Muscle layer of colon (tissue), 2 donors: ENCODE measurements at regions not wholly inside any gene's neighbourhood (a gene's known extent, or its start where the extent isn't known, plus 50 kb on each side); places are given as distances from the start of the nearest gene placed in this dataset.

Experiments
- H3K27ac ChIP-seq: one replicate; pipeline ENCODE4 v1.7.0; 2013; ENCODE audit warnings: low read depth, mild to moderate bottlenecking, low read length, moderate library complexity
- H3K27me3 ChIP-seq, 2 donors: one replicate each; pipeline ENCODE4 v1.7.0; 2013; ENCODE audit warnings: low read length in 2 of 2, mild to moderate bottlenecking in 2 of 2; ENCODE audit not compliant: insufficient read depth in 2 of 2, control insufficient read depth in 1 of 2
- H3K36me3 ChIP-seq: one replicate; pipeline ENCODE4 v1.7.0; 2013; ENCODE audit warnings: mild to moderate bottlenecking, low read length; ENCODE audit not compliant: insufficient read depth
- H3K4me1 ChIP-seq: one replicate; pipeline ENCODE4 v1.7.0; 2013; ENCODE audit warnings: mild to moderate bottlenecking, low read length; ENCODE audit not compliant: insufficient read depth
- H3K4me3 ChIP-seq, 2 donors: one replicate each; pipeline ENCODE4 v1.7.0; 2013; ENCODE audit warnings: low read length in 2 of 2, low read depth in 1 of 2, mild to moderate bottlenecking in 1 of 2, moderate library complexity in 1 of 2
- H3K9ac ChIP-seq: one replicate; pipeline ENCODE4 v1.7.0; 2013; ENCODE audit warnings: low read length
- H3K9me3 ChIP-seq: one replicate; pipeline ENCODE4 v1.7.0; 2013; ENCODE audit warnings: mild to moderate bottlenecking, low read length
- donor health status: abdominal sarcoma.
- donor health status: Adenocarcinoma of cecum.

GRCh38 chr6:80553071-80553740 lies 446.7 kb downstream of the BCKDHB start:
- H3K36me3 ChIP-seq: no peaks in the 10 kb centered on the region
- H3K4me3 ChIP-seq: no peak overlapping the region
- H3K9ac ChIP-seq: no peak overlapping the region
- no peaks in the 10 kb centered on the region for H3K27me3 ChIP-seq
- H3K4me1 ChIP-seq: peaks cover 2% of the 10 kb centered on the region
- no peaks in the 10 kb centered on the region for H3K9me3 ChIP-seq
- no peak overlapping the region for H3K27ac ChIP-seq

- Histone ChIP-seq H3K9me3 (no peaks in the 10 kb centered on the region), H3K4me3 (no peak overlapping the region), H3K36me3 (no peaks in the 10 kb centered on the region), H3K27ac (no peak overlapping the region), H3K9ac (no peak overlapping the region), H3K4me1 (peaks cover 8% of the 10 kb centered on the region), H3K27me3 (no peaks in the 10 kb centered on the region)
Observed at GRCh38 chr6:80550748-80551147, 444.3 kb downstream of the BCKDHB start.

- no peaks in the 10 kb centered on the region for H3K9me3 ChIP-seq
- no peak overlapping the region for H3K9ac ChIP-seq
- H3K4me3 ChIP-seq: no peak overlapping the region
Observed at GRCh38 chr6:80550281-80550680, 443.8 kb downstream of the BCKDHB start.

GRCh38 chr6:80548532-80548931 lies 442.1 kb downstream of the BCKDHB start:
- Histone ChIP-seq H3K27me3 (no peaks in the 10 kb centered on the region), H3K9ac (no peak overlapping the region), H3K9me3 (no peaks in the 10 kb centered on the region), H3K36me3 (no peaks in the 10 kb centered on the region), H3K4me1 (peaks cover 8% of the 10 kb centered on the region), H3K27ac (no peak overlapping the region), H3K4me3 (no peak overlapping the region)

More at GRCh38 chr6:80550281-80550680, 443.8 kb downstream of the BCKDHB start:
- no peaks in the 10 kb centered on the region for H3K36me3 ChIP-seq
- H3K27ac ChIP-seq: no peak overlapping the region
- peaks cover 8% of the 10 kb centered on the region for H3K4me1 ChIP-seq
- H3K27me3 ChIP-seq: no peaks in the 10 kb centered on the region

GRCh38 chr6:80547827-80548226 lies 441.4 kb downstream of the BCKDHB start:
- H3K9ac ChIP-seq: no peak overlapping the region
- no peaks in the 10 kb centered on the region for H3K27me3 ChIP-seq
- H3K4me1 ChIP-seq: peaks cover 8% of the 10 kb centered on the region
- no peak overlapping the region for H3K4me3 ChIP-seq
- H3K27ac ChIP-seq: no peak overlapping the region
- H3K36me3 ChIP-seq: no peaks in the 10 kb centered on the region
- no peaks in the 10 kb centered on the region for H3K9me3 ChIP-seq

GRCh38 chr6:80544976-80545722 lies 438.7 kb downstream of the BCKDHB start:
- Histone ChIP-seq H3K4me1 (peaks cover 8% of the 10 kb centered on the region), H3K9me3 (no peaks in the 10 kb centered on the region), H3K27ac (no peak overlapping the region), H3K4me3 (no peak overlapping the region), H3K27me3 (no peaks in the 10 kb centered on the region), H3K9ac (no peak overlapping the region), H3K36me3 (no peaks in the 10 kb centered on the region)

- no peak overlapping the region for H3K27ac ChIP-seq
Observed at GRCh38 chr6:80544555-80544954, 438.1 kb downstream of the BCKDHB start.

GRCh38 chr6:80543598-80544222 lies 437.2 kb downstream of the BCKDHB start:
- Histone ChIP-seq H3K9me3 (no peaks in the 10 kb centered on the region), H3K9ac (no peak overlapping the region), H3K27me3 (no peaks in the 10 kb centered on the region), H3K4me3 (no peak overlapping the region), H3K4me1 (peaks cover 8% of the 10 kb centered on the region), H3K27ac (no peak overlapping the region), H3K36me3 (no peaks in the 10 kb centered on the region)

More at GRCh38 chr6:80544555-80544954, 438.1 kb downstream of the BCKDHB start:
- no peak overlapping the region for H3K9ac ChIP-seq
- no peaks in the 10 kb centered on the region for H3K9me3 ChIP-seq
- no peak overlapping the region for H3K4me3 ChIP-seq
- no peaks in the 10 kb centered on the region for H3K36me3 ChIP-seq
- H3K27me3 ChIP-seq: no peaks in the 10 kb centered on the region
- peaks cover 8% of the 10 kb centered on the region for H3K4me1 ChIP-seq

- no peaks in the 10 kb centered on the region for H3K36me3 ChIP-seq
Observed at GRCh38 chr6:80543151-80543550, 436.7 kb downstream of the BCKDHB start.

GRCh38 chr6:80541886-80542285 lies 435.4 kb downstream of the BCKDHB start:
- Histone ChIP-seq H3K27ac (no peak overlapping the region), H3K9me3 (no peaks in the 10 kb centered on the region), H3K27me3 (no peaks in the 10 kb centered on the region)

More at GRCh38 chr6:80543151-80543550, 436.7 kb downstream of the BCKDHB start:
- Histone ChIP-seq H3K27me3 (no peaks in the 10 kb centered on the region), H3K4me3 (no peak overlapping the region), H3K9ac (no peak overlapping the region), H3K4me1 (peaks cover 5% of the 10 kb centered on the region), H3K27ac (no peak overlapping the region), H3K9me3 (no peaks in the 10 kb centered on the region)

GRCh38 chr6:80541181-80541580 lies 434.7 kb downstream of the BCKDHB start:
- Histone ChIP-seq H3K27ac (no peak overlapping the region), H3K4me3 (no peak overlapping the region), H3K27me3 (no peaks in the 10 kb centered on the region), H3K9me3 (no peaks in the 10 kb centered on the region), H3K36me3 (no peaks in the 10 kb centered on the region), H3K4me1 (peaks cover 7% of the 10 kb centered on the region), H3K9ac (no peak overlapping the region)

More at GRCh38 chr6:80541886-80542285, 435.4 kb downstream of the BCKDHB start:
- Histone ChIP-seq H3K4me1 (peaks cover 6% of the 10 kb centered on the region), H3K9ac (no peak overlapping the region), H3K4me3 (no peak overlapping the region), H3K36me3 (no peaks in the 10 kb centered on the region)
